ENCODE measurements at regions not wholly inside any gene's neighbourhood (a gene's known extent, or its start where the extent isn't known, plus 50 kb on each side); places are given as distances from the start of the nearest gene placed in this dataset.
A peak's percentile ranks its signal among the peaks of the same experiment; 100 is the strongest.

DNA sequence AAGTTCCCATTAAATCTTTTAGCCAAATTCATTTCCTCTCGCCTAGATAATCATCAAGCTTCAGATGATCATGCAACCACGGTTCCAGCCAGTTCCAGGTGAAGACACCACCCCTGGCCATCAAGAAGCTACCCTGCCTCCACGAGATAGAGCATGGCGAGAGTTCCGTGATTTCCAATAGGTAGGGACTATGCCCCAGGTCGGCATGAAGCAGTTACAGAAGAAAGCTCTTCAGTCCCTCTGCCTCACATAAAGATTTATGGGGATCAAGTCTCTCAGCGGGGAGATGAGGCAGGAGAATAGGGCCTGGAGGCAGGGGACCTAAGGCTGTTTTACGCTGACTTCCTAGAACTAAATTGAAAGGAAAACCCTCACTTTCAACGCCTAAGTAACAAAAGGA is 183.9 kb downstream of the OR13H1 start:
- DNase-seq (ENCODE audit: insufficient read length, low spot score) (no peak), FAIRE-seq (no peak)
- TF ChIP-seq CTCF (IDR thresholded peaks at IDR 0.05; ENCODE audit: insufficient read depth, missing control alignments), result no peak

GRCh38 chrX:131728295-131729145 is 184.6 kb downstream of the OR13H1 start:
- TF ChIP-seq CTCF (IDR thresholded peaks at IDR 0.05; ENCODE audit: insufficient read depth, missing control alignments), result no peak
- no peak for DNase-seq (ENCODE audit: insufficient read length, low spot score)
- peak; percentile 90 for FAIRE-seq

GRCh38 chrX:131729295-131729694 is 185.4 kb downstream of the OR13H1 start:
- DNase-seq (ENCODE audit: insufficient read length, low spot score) (no peak), FAIRE-seq (no peak)
- TF ChIP-seq CTCF (IDR thresholded peaks at IDR 0.05; ENCODE audit: insufficient read depth, missing control alignments), result no peak

GRCh38 chrX:131734621-131735020 is 190.7 kb downstream of the OR13H1 start:
- DNase-seq (ENCODE audit: insufficient read length, low spot score) (no peak), FAIRE-seq (no peak)
- TF ChIP-seq CTCF (IDR thresholded peaks at IDR 0.05; ENCODE audit: insufficient read depth, missing control alignments), result no peak

GRCh38 chrX:131735127-131735526 is 191.3 kb downstream of the OR13H1 start:
- no peak for TF ChIP-seq CTCF (IDR thresholded peaks at IDR 0.05; ENCODE audit: insufficient read depth, missing control alignments)
- DNase-seq (ENCODE audit: insufficient read length, low spot score) (no peak), FAIRE-seq (no peak)

DNA sequence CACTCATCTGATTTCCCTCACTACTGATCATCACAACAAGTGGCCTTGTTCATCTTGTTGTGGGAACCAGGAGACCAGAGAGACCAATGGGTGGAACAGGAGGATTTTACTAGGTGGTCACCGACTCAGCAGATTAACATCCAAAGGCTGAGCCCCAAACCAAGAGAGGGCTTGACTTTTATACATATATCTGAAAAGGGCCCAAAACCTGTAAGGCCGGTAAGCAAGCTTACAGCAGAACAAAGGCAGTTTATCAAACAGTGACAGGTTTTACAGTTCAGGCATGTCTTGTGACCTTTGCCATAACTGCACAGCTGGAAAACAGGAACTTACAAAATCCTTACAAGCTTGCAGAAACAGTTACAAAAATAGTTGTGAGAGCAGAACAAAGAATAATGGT is 195.9 kb downstream of the OR13H1 start:
- DNase-seq (ENCODE audit: insufficient read length, low spot score), result no peak
- no peak for TF ChIP-seq CTCF (IDR thresholded peaks at IDR 0.05; ENCODE audit: insufficient read depth, missing control alignments)
- no peak for FAIRE-seq

DNA sequence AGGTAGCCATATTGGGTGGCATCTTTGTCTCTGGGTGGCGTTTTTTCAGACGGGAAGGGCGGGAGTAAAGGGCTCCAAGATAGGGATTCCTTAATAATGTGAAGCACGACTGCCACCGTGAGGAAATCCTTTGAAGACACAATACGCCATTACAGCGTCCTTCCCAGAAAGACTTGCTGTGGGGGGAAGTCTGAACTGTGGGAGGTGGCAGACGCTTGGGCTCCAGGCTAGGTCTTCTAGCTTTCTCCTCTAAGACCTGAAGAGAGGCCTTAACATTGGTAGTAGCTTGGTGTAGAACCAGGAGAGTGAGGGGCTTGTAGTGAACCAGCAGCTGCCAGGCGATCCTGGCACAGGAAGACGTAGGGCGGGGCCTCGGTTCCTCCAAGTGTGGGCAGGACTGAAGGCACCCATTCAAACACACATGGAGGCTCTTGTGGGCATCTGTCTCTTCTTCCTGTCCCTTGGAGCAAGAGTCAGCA is 197.3 kb downstream of the OR13H1 start:
- DNase-seq (ENCODE audit: insufficient read length, low spot score) (no peak), FAIRE-seq (no peak)
- TF ChIP-seq CTCF (IDR thresholded peaks at IDR 0.05; ENCODE audit: insufficient read depth, missing control alignments), result no peak
